ENCODE measurements at regions not wholly inside any gene's neighbourhood (a gene's known extent, or its start where the extent isn't known, plus 50 kb on each side); places are given as distances from the start of the nearest gene placed in this dataset.

DNA sequence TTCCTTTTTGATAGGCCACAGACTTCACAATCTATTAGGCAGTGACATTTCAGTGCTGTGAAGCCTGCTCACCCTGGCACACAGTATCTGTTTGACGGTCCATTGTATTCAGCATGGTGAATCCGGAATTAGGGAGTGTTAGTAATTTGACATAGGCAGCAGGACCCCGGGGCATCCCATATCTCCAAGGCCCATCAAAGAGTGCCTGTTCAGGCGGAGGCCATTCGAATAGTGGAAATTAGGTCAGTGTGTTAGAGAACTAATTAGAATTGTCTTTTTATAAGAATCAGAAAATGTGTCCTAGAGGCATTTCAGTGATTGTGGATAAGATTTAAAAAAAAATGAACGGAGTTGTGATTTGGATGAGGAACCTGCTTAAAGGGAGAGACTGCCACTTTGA is 818.8 kb upstream of the SOX11 start:
- BruUV-seq (replicated peaks): no TSS peak
- Histone ChIP-seq H3K9me3 (ENCODE audit: insufficient read depth, low read depth) (no peaks in the 10 kb centered on the region), H3K4me2 (no peak overlapping the region), H3F3A (ENCODE audit: insufficient read depth, low read depth) (no peaks in the 10 kb centered on the region), H3K27ac (no peak overlapping the region), H4K20me1 (ENCODE audit: insufficient read depth) (no peaks in the 10 kb centered on the region), H3K9me2 (ENCODE audit: insufficient read depth) (no peaks in the 10 kb centered on the region; the same call in 1 of the 2 replicates), H2AFZ (no peak overlapping the region), H3K36me3 (ENCODE audit: low read depth) (no peaks in the 10 kb centered on the region), H3K4me1 (replicated peaks; ENCODE audit: insufficient read depth) (no peaks in the 10 kb centered on the region), H3K79me2 (ENCODE audit: low read depth) (no peaks in the 10 kb centered on the region), H3K27me3 (ENCODE audit: insufficient read depth, low read depth) (no peaks in the 10 kb centered on the region), H3K4me3 (no peak overlapping the region)
- no peak for DNase-seq
- ChIA-PET CTCF (no interaction called here), POLR2A (ENCODE audit: unreplicated experiment) (no interaction called here)
- TF ChIP-seq EZH2 (IDR thresholded peaks at IDR 0.05; ENCODE audit: low read depth): no peak
- TF ChIP-seq, protein P1, sequence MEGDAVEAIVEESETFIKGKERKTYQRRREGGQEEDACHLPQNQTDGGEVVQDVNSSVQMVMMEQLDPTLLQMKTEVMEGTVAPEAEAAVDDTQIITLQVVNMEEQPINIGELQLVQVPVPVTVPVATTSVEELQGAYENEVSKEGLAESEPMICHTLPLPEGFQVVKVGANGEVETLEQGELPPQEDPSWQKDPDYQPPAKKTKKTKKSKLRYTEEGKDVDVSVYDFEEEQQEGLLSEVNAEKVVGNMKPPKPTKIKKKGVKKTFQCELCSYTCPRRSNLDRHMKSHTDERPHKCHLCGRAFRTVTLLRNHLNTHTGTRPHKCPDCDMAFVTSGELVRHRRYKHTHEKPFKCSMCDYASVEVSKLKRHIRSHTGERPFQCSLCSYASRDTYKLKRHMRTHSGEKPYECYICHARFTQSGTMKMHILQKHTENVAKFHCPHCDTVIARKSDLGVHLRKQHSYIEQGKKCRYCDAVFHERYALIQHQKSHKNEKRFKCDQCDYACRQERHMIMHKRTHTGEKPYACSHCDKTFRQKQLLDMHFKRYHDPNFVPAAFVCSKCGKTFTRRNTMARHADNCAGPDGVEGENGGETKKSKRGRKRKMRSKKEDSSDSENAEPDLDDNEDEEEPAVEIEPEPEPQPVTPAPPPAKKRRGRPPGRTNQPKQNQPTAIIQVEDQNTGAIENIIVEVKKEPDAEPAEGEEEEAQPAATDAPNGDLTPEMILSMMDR (conservative IDR thresholded peaks at IDR 0.05): no peak
- intact Hi-C loops (cut with micrococcal nuclease; ENCODE audit: unreplicated experiment): no loop called here

DNA sequence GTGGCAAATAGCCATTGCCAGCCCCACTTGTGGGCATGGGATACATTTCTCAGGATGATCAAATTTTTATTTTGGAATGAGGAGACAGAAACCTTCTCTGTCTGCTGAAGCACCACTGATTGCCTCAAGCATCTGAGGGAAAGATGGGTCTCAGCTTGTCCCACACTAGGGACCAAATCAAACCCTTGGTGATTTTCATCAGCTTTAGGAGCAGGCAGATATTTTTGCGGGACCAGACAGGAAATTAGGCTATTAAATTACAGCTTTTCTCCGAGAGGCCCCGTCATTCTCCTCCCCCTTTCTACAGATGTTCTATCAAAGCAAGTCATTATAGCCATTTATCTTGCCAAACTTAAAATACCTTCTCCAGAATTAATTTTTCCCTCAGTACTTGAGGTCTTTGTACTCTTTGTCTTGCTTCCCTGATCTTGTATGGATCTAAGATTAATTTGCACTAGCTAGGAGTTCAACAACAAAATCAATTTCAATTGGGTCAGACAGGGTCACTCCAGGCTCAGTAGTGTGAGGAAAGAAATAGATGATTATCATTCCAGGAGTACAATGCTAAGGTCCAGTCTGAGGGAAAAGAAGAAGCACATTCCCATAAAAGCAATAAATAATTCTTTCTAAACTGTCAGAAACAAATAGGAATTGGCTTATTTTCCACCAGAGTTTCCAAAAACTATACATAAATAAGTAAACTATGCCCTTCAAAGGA is 818.1 kb upstream of the SOX11 start:
- ChIA-PET CTCF (no interaction called here), POLR2A (ENCODE audit: unreplicated experiment) (no interaction called here)
- H3K27me3 ChIP-seq (ENCODE audit: insufficient read depth, low read depth): no peaks in the 10 kb centered on the region
- H3K4me1 ChIP-seq (replicated peaks; ENCODE audit: insufficient read depth): no peaks in the 10 kb centered on the region
- H3K79me2 ChIP-seq (ENCODE audit: low read depth): no peaks in the 10 kb centered on the region
- no peak overlapping the region for H3K4me2 ChIP-seq
- no peak for DNase-seq
- H3K9me2 ChIP-seq (ENCODE audit: insufficient read depth): no peaks in the 10 kb centered on the region; the same call in 1 of the 2 replicates
- H3K27ac ChIP-seq: no peak overlapping the region
- no peaks in the 10 kb centered on the region for H4K20me1 ChIP-seq (ENCODE audit: insufficient read depth)
- no TSS peak for BruUV-seq (replicated peaks)
- H3K4me3 ChIP-seq: no peak overlapping the region
- no peaks in the 10 kb centered on the region for H3F3A ChIP-seq (ENCODE audit: insufficient read depth, low read depth)
- intact Hi-C loops (cut with micrococcal nuclease; ENCODE audit: unreplicated experiment): no loop called here
- no peaks in the 10 kb centered on the region for H3K36me3 ChIP-seq (ENCODE audit: low read depth)
- TF ChIP-seq, protein P1 (conservative IDR thresholded peaks at IDR 0.05): no peak
- no peak for TF ChIP-seq EZH2 (IDR thresholded peaks at IDR 0.05; ENCODE audit: low read depth)
- H2AFZ ChIP-seq: no peak overlapping the region
- H3K9me3 ChIP-seq (ENCODE audit: insufficient read depth, low read depth): no peaks in the 10 kb centered on the region

GRCh38 chr2:4882421-4882820 is 809.8 kb upstream of the SOX11 start:
- Histone ChIP-seq H2AFZ (no peak overlapping the region), H3K9me2 (ENCODE audit: insufficient read depth) (no peaks in the 10 kb centered on the region; the same call in 1 of the 2 replicates)
- intact Hi-C loops (cut with micrococcal nuclease; ENCODE audit: unreplicated experiment): no loop called here

More at GRCh38 chr2:4882421-4882820, 809.8 kb upstream of the SOX11 start:
- Histone ChIP-seq H3K4me2 (no peak overlapping the region), H3K27me3 (ENCODE audit: insufficient read depth, low read depth) (peaks cover 18% of the 10 kb centered on the region; the same call in 1 of the 2 replicates), H3K4me3 (no peak overlapping the region), H3F3A (ENCODE audit: insufficient read depth, low read depth) (no peaks in the 10 kb centered on the region), H3K27ac (no peak overlapping the region), H3K9me3 (ENCODE audit: insufficient read depth, low read depth) (no peaks in the 10 kb centered on the region), H4K20me1 (ENCODE audit: insufficient read depth) (no peaks in the 10 kb centered on the region), H3K36me3 (ENCODE audit: low read depth) (no peaks in the 10 kb centered on the region), H3K4me1 (replicated peaks; ENCODE audit: insufficient read depth) (no peaks in the 10 kb centered on the region), H3K79me2 (ENCODE audit: low read depth) (no peaks in the 10 kb centered on the region)
- TF ChIP-seq, protein P1 (conservative IDR thresholded peaks at IDR 0.05): no peak
- no peak for TF ChIP-seq EZH2 (IDR thresholded peaks at IDR 0.05; ENCODE audit: low read depth)
- no TSS peak for BruUV-seq (replicated peaks)
- DNase-seq: no peak
- ChIA-PET POLR2A (ENCODE audit: unreplicated experiment) (no interaction called here), CTCF (no interaction called here)
